Caco-2 (cell line): ENCODE measurements at regions not wholly inside any gene's neighbourhood (a gene's known extent, or its start where the extent isn't known, plus 50 kb on each side); places are given as distances from the start of the nearest gene placed in this dataset.

Experiments used
- BruUV-seq: library from RNA; stranded (reverse); fragments of 400-500 nt; replicated peaks from 2 replicates; lab custom pipeline; 2021; lab: Mats Ljungman, UMichigan
- CTCF ChIA-PET: fragments of 300-600 bp; sonication (Branson Sonifier 250); formaldehyde crosslinking; loops from one replicate; lab custom pipeline; 2022; ENCODE audit warnings: antibody characterized with exemption; lab: Charles Lee
- POLR2A ChIA-PET: fragments of 300-600 bp; sonication (Branson Sonifier 250); formaldehyde crosslinking; loops from one replicate; lab custom pipeline; 2022; ENCODE audit warnings: antibody characterized with exemption; lab: Charles Lee
- DNase-seq, 2 experiments: peaks; one replicate each; pipeline versions ENCODE4 v3.0.0 to v3.0.0-alpha.2; 2020 to 2022
- H3K27me3 ChIP-seq: replicated peaks from 2 replicates; pipeline ENCODE4 v1.6.0; 2011; ENCODE audit warnings: low read length; ENCODE audit not compliant: control insufficient read depth, insufficient read depth
- H3K36me3 ChIP-seq: 2 replicates; pipeline ENCODE4 v1.5.1; 2011; ENCODE audit warnings: low read length; ENCODE audit not compliant: control insufficient read depth, insufficient read depth
- H3K4me1 ChIP-seq: fragments of 250-450 bp; sonication (Bioruptor Pico); 2 replicates; pipeline ENCODE4 v1.5.1; 2020; ENCODE audit warnings: mild to moderate bottlenecking
- H3K4me3 ChIP-seq: 2 replicates; pipeline ENCODE4 v1.5.1; 2011; ENCODE audit warnings: low read depth, mild to moderate bottlenecking, control low read depth, low read length
- H3K9me3 ChIP-seq: fragments of 250-450 bp; sonication (Bioruptor Pico); 2 replicates; pipeline ENCODE4 v1.5.1; 2020; ENCODE audit warnings: mild to moderate bottlenecking, moderate library complexity
- H3K27ac Mint-ChIP-seq: one replicate; pipeline ENCODE4 v1.8.0; 2022; ENCODE audit warnings: mixed read lengths; ENCODE audit not compliant: unreplicated experiment
- H3K27me3 Mint-ChIP-seq: one replicate; pipeline ENCODE4 v1.8.0; 2022; ENCODE audit warnings: mixed read lengths; ENCODE audit not compliant: insufficient read depth, unreplicated experiment
- H3K36me3 Mint-ChIP-seq: one replicate; pipeline ENCODE4 v1.8.0; 2022; ENCODE audit warnings: mild to moderate bottlenecking, mixed read lengths; ENCODE audit not compliant: insufficient read depth, unreplicated experiment
- H3K4me1 Mint-ChIP-seq: one replicate; pipeline ENCODE4 v1.8.0; 2022; ENCODE audit warnings: low read depth, mixed read lengths; ENCODE audit not compliant: unreplicated experiment
- H3K4me3 Mint-ChIP-seq: one replicate; pipeline ENCODE4 v1.8.0; 2022; ENCODE audit warnings: mild to moderate bottlenecking, moderate library complexity, mixed read lengths; ENCODE audit not compliant: unreplicated experiment
- H3K9me3 Mint-ChIP-seq: one replicate; pipeline ENCODE4 v1.8.0; 2022; ENCODE audit warnings: mixed read lengths; ENCODE audit not compliant: unreplicated experiment
- intact Hi-C: fragments of 100-400 bp; cut with micrococcal nuclease; formaldehyde crosslinking; loops from one replicate; pipeline ENCODE4 v1.10.0; 2022; ENCODE audit not compliant: unreplicated experiment
- TF ChIP-seq, protein P1 (sequence below), 2 experiments: fragments of 200-600 bp in 1 of 2; IDR thresholded peaks; 1 replicate in 1 of 2; 2 replicates in 1 of 2; pipeline versions ENCODE4 v1.5.1 to v1.8.0; 2011 to 2022; ENCODE audit warnings: antibody characterized with exemption in 1 of 2, control low read depth in 1 of 2, inconsistent platforms in 1 of 2, low read depth in 1 of 2, low read length in 1 of 2, mild to moderate bottlenecking in 1 of 2, moderate library complexity in 1 of 2; ENCODE audit not compliant: insufficient read depth in 1 of 2, severe bottlenecking in 1 of 2, unreplicated experiment in 1 of 2

DNA sequence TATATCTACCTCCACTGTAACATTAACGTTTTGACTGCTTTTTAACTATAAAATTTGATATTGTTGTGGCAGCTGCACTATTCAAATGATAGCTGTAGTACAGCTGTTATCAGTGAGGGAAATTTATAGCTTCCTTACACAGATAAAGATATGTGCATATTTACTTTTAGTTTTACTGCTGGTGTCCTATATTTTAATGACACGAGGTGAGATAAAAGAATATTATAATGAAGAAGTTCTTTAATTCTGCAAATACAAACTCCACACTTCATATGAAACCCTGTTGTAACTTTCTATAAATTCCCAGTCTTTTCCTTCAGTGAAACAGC, 427.8 kb upstream of the ZEB2 start:
- H3K9me3 ChIP-seq: no peaks in the 10 kb centered on the region
- POLR2A ChIA-PET: no interaction called here
- BruUV-seq: no TSS peak
- Mint-ChIP-seq H3K4me3 (no peak overlapping the region), H3K9me3 (no peaks in the 10 kb centered on the region), H3K4me1 (peaks cover 7% of the 10 kb centered on the region), H3K27ac (no peak overlapping the region), H3K36me3 (no peaks in the 10 kb centered on the region), H3K27me3 (peaks cover 6% of the 10 kb centered on the region)
- TF ChIP-seq, protein P1, sequence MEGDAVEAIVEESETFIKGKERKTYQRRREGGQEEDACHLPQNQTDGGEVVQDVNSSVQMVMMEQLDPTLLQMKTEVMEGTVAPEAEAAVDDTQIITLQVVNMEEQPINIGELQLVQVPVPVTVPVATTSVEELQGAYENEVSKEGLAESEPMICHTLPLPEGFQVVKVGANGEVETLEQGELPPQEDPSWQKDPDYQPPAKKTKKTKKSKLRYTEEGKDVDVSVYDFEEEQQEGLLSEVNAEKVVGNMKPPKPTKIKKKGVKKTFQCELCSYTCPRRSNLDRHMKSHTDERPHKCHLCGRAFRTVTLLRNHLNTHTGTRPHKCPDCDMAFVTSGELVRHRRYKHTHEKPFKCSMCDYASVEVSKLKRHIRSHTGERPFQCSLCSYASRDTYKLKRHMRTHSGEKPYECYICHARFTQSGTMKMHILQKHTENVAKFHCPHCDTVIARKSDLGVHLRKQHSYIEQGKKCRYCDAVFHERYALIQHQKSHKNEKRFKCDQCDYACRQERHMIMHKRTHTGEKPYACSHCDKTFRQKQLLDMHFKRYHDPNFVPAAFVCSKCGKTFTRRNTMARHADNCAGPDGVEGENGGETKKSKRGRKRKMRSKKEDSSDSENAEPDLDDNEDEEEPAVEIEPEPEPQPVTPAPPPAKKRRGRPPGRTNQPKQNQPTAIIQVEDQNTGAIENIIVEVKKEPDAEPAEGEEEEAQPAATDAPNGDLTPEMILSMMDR (IDR thresholded peaks at IDR 0.05; ENCODE audit: insufficient read depth in 1 of 2, low read depth in 1 of 2, low read length in 1 of 2, severe bottlenecking in 1 of 2, unreplicated experiment in 1 of 2): no peak
- H3K36me3 ChIP-seq: no peaks in the 10 kb centered on the region
- CTCF ChIA-PET: no interaction called here
- H3K4me1 ChIP-seq: no peaks in the 10 kb centered on the region
- no peak for DNase-seq
- intact Hi-C loops: no loop called here
- H3K4me3 ChIP-seq: no peak overlapping the region
- no peaks in the 10 kb centered on the region for H3K27me3 ChIP-seq

DNA sequence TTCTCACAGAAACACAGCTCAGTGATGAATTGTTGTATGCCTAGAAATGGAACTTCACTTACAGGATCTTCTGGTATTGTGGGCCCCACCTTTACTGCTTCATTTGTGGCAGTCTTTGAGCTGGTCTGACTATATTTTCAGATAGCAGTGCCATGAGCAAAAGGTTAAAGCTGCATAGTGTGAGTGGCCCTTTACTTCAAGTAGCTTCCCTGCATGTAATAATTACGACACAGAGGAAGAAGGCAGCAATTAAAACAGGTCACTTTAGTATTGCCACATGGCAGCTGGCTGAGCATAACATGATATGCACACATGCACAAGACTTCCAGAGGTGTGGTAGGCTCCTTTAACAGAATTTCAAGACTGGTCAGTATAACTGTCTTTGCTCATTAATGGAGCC, 426.3 kb upstream of the ZEB2 start:
- ChIA-PET CTCF (no interaction called here), POLR2A (no interaction called here)
- Histone ChIP-seq H3K4me3 (no peak overlapping the region), H3K9me3 (no peaks in the 10 kb centered on the region), H3K27me3 (no peaks in the 10 kb centered on the region), H3K36me3 (no peaks in the 10 kb centered on the region), H3K4me1 (no peaks in the 10 kb centered on the region)
- BruUV-seq: no TSS peak
- TF ChIP-seq, protein P1 (IDR thresholded peaks at IDR 0.05; ENCODE audit: insufficient read depth in 1 of 2, low read depth in 1 of 2, low read length in 1 of 2, severe bottlenecking in 1 of 2, unreplicated experiment in 1 of 2): no peak
- Mint-ChIP-seq H3K36me3 (no peaks in the 10 kb centered on the region), H3K4me3 (no peak overlapping the region), H3K27me3 (peaks cover 6% of the 10 kb centered on the region), H3K9me3 (no peaks in the 10 kb centered on the region), H3K4me1 (peaks cover 7% of the 10 kb centered on the region), H3K27ac (no peak overlapping the region)
- DNase-seq: no peak
- intact Hi-C loops: no loop called here

DNA sequence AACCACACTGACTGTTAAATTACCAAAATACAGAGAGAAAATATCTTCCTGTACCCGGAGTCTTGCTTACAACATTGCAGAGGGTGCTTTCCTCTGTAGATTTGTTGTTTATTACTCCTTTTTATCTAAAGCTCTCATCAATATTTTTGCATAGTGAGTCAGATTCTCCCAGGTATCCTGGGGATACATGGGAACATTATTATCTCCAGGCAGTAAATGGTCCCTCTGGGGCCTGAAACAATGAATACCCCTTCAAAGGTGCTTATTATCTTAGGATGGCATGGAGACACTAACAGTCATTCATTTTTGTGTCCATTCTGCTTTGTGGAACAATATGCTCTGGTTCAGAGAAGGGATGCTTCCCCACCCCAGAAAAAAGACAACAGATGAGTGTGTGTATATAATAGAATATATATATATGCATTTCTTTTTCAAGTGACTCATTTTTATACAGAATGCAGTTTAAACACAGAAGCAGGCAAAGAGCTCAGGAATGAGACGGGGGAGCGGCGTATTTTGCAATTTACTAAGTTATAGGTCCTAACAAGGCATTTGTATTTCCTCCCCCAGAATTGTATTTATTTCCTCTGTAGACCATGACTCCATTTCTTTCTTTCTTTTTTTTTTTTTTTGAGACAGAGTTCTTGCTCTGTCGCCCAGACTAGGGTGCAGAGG, 424.8 kb upstream of the ZEB2 start:
- Histone ChIP-seq H3K36me3 (no peaks in the 10 kb centered on the region), H3K4me3 (no peak overlapping the region), H3K9me3 (no peaks in the 10 kb centered on the region), H3K27me3 (no peaks in the 10 kb centered on the region), H3K4me1 (no peaks in the 10 kb centered on the region)
- ChIA-PET CTCF (no interaction called here), POLR2A (no interaction called here)
- Mint-ChIP-seq H3K36me3 (no peaks in the 10 kb centered on the region), H3K9me3 (no peaks in the 10 kb centered on the region), H3K4me1 (peaks cover 7% of the 10 kb centered on the region), H3K27ac (no peak overlapping the region), H3K4me3 (no peak overlapping the region), H3K27me3 (peaks cover 6% of the 10 kb centered on the region)
- BruUV-seq: no TSS peak
- DNase-seq: no peak
- TF ChIP-seq, protein P1 (IDR thresholded peaks at IDR 0.05; ENCODE audit: insufficient read depth in 1 of 2, low read depth in 1 of 2, low read length in 1 of 2, severe bottlenecking in 1 of 2, unreplicated experiment in 1 of 2): no peak
- intact Hi-C loops: no loop called here
